PFSK-1 (cell line): ENCODE measurements at regions not wholly inside any gene's neighbourhood (a gene's known extent, or its start where the extent isn't known, plus 50 kb on each side); places are given as distances from the start of the nearest gene placed in this dataset.

Source experiments
- FOXP2 ChIP-seq: optimal IDR thresholded peaks from 2 replicates; pipeline ENCODE3; 2011; ENCODE audit warnings: borderline replicate concordance, control low read depth, inconsistent platforms; ENCODE audit not compliant: insufficient read depth; ENCODE audit errors: extremely low read length, extremely low read depth
- POLR2AphosphoS5 ChIP-seq: IDR thresholded peaks from 2 replicates; pipeline ENCODE4 v1.6.1; 2012; ENCODE audit warnings: low read depth, mild to moderate bottlenecking, control low read depth, low read length, moderate library complexity
- SIN3A ChIP-seq: IDR thresholded peaks from 2 replicates; pipeline ENCODE4 v1.6.1; 2012; ENCODE audit warnings: mild to moderate bottlenecking, low read length, moderate library complexity, borderline replicate concordance; ENCODE audit not compliant: insufficient read depth
- TAF1 ChIP-seq: IDR thresholded peaks from 2 replicates; pipeline ENCODE4 v1.6.1; 2012; ENCODE audit warnings: low read length, control low read depth, borderline replicate concordance; ENCODE audit not compliant: insufficient read depth
- TF ChIP-seq, protein P1 (sequence below), 2 experiments: IDR thresholded peaks; 2 replicates each; pipeline versions ENCODE4 v1.6.1 to v1.8.0; 2011 to 2012; ENCODE audit warnings: low read depth in 2 of 2, low read length in 2 of 2, control low read depth in 1 of 2, inconsistent platforms in 1 of 2, mild to moderate bottlenecking in 1 of 2, moderate library complexity in 1 of 2; ENCODE audit not compliant: insufficient read depth in 1 of 2

DNA sequence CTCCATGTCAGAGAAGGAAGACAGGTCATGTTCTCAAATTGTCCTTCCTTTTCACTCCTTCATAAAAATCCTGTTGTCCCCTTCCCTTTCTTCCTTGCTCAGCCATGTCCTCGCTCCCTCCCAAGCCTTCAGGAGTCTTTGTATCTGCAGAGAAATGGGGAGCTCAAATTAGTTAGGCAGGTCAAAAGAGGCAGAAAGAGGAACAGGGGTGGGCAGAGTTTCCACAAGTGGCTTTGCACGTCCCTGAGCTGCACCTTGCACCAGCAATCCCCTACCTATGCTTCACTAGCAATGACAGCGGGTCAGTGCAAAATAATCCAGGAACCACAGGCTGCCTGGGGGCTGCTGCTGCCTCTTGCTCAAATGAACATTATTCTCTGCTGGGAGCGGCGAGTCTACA is 152.1 kb upstream of the ITGA6 start:
- TF ChIP-seq, protein P1, sequence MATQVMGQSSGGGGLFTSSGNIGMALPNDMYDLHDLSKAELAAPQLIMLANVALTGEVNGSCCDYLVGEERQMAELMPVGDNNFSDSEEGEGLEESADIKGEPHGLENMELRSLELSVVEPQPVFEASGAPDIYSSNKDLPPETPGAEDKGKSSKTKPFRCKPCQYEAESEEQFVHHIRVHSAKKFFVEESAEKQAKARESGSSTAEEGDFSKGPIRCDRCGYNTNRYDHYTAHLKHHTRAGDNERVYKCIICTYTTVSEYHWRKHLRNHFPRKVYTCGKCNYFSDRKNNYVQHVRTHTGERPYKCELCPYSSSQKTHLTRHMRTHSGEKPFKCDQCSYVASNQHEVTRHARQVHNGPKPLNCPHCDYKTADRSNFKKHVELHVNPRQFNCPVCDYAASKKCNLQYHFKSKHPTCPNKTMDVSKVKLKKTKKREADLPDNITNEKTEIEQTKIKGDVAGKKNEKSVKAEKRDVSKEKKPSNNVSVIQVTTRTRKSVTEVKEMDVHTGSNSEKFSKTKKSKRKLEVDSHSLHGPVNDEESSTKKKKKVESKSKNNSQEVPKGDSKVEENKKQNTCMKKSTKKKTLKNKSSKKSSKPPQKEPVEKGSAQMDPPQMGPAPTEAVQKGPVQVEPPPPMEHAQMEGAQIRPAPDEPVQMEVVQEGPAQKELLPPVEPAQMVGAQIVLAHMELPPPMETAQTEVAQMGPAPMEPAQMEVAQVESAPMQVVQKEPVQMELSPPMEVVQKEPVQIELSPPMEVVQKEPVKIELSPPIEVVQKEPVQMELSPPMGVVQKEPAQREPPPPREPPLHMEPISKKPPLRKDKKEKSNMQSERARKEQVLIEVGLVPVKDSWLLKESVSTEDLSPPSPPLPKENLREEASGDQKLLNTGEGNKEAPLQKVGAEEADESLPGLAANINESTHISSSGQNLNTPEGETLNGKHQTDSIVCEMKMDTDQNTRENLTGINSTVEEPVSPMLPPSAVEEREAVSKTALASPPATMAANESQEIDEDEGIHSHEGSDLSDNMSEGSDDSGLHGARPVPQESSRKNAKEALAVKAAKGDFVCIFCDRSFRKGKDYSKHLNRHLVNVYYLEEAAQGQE (IDR thresholded peaks at IDR 0.05; ENCODE audit: insufficient read depth in 1 of 2, low read depth in 2 of 2, low read length in 2 of 2): no peak
- no peak for TF ChIP-seq TAF1
- no peak for TF ChIP-seq SIN3A
- TF ChIP-seq FOXP2: no peak
- no peak for TF ChIP-seq POLR2AphosphoS5

DNA sequence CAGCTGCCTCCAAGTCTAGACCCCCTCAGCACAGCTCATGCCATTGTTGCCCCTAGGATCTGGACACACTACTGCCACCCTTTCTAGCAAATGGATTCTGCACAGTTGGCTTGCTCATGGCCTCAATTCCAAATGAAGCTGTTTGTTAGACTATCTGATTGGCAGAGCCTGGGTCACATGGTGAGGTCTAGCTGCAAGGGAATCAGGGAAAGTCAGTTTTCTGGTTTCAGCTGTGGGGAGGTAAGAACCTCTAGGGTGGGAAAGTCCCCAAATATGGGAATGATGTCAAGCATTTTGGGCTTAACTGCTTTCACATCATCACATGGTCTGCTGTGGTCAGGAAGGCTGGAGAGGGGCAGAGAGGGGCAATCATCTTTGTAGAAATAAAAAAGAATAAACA is 150.4 kb upstream of the ITGA6 start:
- no peak for TF ChIP-seq POLR2AphosphoS5
- no peak for TF ChIP-seq SIN3A
- TF ChIP-seq, protein P1 (IDR thresholded peaks at IDR 0.05; ENCODE audit: insufficient read depth in 1 of 2, low read depth in 2 of 2, low read length in 2 of 2): no peak
- TF ChIP-seq FOXP2: no peak
- TF ChIP-seq TAF1: no peak

DNA sequence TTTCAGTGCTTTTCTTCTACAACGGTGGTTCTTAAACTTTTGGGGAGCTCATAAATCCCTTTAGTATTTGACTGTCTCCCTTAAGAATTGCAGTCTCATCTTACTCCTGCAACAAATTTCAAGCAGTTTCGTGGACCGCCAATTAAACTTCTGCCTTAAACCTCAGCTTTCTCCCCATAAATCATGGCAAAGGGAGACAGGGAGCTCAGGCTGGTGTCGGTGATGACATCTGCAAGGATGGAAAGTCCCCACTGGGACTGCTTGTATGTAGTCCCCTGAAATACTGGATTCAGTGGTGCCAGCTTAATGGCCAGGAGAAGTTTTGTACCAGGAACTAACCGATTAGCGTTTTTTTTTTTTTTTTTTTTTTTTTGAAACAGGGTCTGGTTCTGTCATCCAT is 148.7 kb upstream of the ITGA6 start:
- no peak for TF ChIP-seq FOXP2
- no peak for TF ChIP-seq POLR2AphosphoS5
- TF ChIP-seq TAF1: no peak
- TF ChIP-seq, protein P1 (IDR thresholded peaks at IDR 0.05; ENCODE audit: insufficient read depth in 1 of 2, low read depth in 2 of 2, low read length in 2 of 2): no peak
- no peak for TF ChIP-seq SIN3A

DNA sequence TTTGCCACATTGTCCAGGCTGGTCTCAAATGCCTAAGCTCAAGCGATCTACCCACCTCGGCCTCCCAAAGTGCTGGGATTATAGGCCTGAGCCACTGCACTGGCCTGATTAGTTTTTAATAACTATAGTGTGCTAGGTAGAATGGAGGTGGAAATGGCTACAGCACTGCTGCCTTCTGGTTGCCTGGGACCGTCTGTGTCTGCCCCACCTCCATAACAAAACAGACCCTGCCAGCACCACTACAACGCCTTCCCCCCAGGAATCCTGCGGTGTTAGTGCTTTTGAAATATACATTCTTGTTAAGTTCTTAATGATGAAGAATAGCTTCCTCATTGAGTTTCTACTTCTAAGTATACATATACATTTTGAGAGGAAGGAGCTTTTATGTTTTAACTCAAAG is 148.2 kb upstream of the ITGA6 start:
- TF ChIP-seq TAF1: no peak
- no peak for TF ChIP-seq FOXP2
- no peak for TF ChIP-seq SIN3A
- TF ChIP-seq POLR2AphosphoS5: no peak
- TF ChIP-seq, protein P1 (IDR thresholded peaks at IDR 0.05; ENCODE audit: insufficient read depth in 1 of 2, low read depth in 2 of 2, low read length in 2 of 2): no peak

DNA sequence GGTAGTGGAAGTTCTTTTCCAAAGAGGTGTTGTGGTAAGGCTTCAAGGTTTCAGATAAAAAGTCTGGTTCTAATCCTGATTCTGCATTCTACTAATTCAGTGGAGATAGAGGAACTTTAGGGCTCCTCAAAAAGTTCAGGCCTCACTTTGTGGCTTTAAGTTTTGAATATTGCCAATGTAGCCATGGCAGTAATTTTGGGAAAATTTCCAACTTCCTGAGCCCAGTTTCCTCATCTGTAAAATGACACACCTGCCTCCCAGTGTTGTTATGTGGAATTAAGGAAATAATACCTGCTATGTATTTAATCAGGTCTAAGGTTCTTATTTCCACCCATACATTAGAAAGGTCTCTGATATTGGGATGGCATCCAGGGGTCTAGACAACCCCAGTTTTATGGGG is 147.6 kb upstream of the ITGA6 start:
- TF ChIP-seq SIN3A: no peak
- TF ChIP-seq TAF1: no peak
- no peak for TF ChIP-seq POLR2AphosphoS5
- TF ChIP-seq, protein P1 (IDR thresholded peaks at IDR 0.05; ENCODE audit: insufficient read depth in 1 of 2, low read depth in 2 of 2, low read length in 2 of 2): no peak
- no peak for TF ChIP-seq FOXP2
